Calu3 (cell line): ENCODE measurements at regions not wholly inside any gene's neighbourhood (a gene's known extent, or its start where the extent isn't known, plus 50 kb on each side); places are given as distances from the start of the nearest gene placed in this dataset.

Experiments
- BruUV-seq: library from RNA; stranded (reverse); fragments of 400-500 nt; replicated peaks from 2 replicates; lab custom pipeline; 2021; lab: Mats Ljungman, UMichigan
- CTCF ChIA-PET: fragments of 300-600 bp; sonication (Branson Sonifier 250); formaldehyde crosslinking; loops from one replicate; lab custom pipeline; 2022; ENCODE audit warnings: antibody characterized with exemption; lab: Charles Lee
- DNase-seq: peaks from one replicate; pipeline ENCODE4 v3.0.0; 2022
- H3K27ac Mint-ChIP-seq: one replicate; pipeline ENCODE4 v1.8.0; 2022; ENCODE audit warnings: mixed read lengths; ENCODE audit not compliant: unreplicated experiment
- H3K27me3 Mint-ChIP-seq: one replicate; pipeline ENCODE4 v1.8.0; 2022; ENCODE audit warnings: mixed read lengths; ENCODE audit not compliant: unreplicated experiment
- H3K36me3 Mint-ChIP-seq: one replicate; pipeline ENCODE4 v1.8.0; 2022; ENCODE audit warnings: mild to moderate bottlenecking, moderate library complexity, mixed read lengths; ENCODE audit not compliant: insufficient read depth, unreplicated experiment
- H3K4me1 Mint-ChIP-seq: one replicate; pipeline ENCODE4 v1.8.0; 2022; ENCODE audit warnings: mild to moderate bottlenecking, low read depth, mixed read lengths; ENCODE audit not compliant: unreplicated experiment
- H3K4me3 Mint-ChIP-seq: one replicate; pipeline ENCODE4 v1.8.0; 2022; ENCODE audit warnings: mild to moderate bottlenecking, low read depth, moderate library complexity, mixed read lengths; ENCODE audit not compliant: unreplicated experiment
- H3K9me3 Mint-ChIP-seq: one replicate; pipeline ENCODE4 v1.8.0; 2022; ENCODE audit warnings: low read depth, mixed read lengths; ENCODE audit not compliant: unreplicated experiment
- intact Hi-C: fragments of 100-400 bp; cut with micrococcal nuclease; formaldehyde crosslinking; loops from one replicate; pipeline ENCODE4 v1.10.0; 2022; ENCODE audit not compliant: unreplicated experiment
- TF ChIP-seq, protein P1 (sequence below): fragments of 200-600 bp; IDR thresholded peaks from one replicate; pipeline ENCODE4 v1.8.0; 2022; ENCODE audit warnings: antibody characterized with exemption; ENCODE audit not compliant: unreplicated experiment

GRCh38 chr7:18357691-18358090 lies 137.9 kb upstream of the HDAC9 start:
- intact Hi-C loops = no loop called here
- no TSS peak for BruUV-seq
- no peaks in the 10 kb centered on the region for H3K9me3 Mint-ChIP-seq
- no peaks in the 10 kb centered on the region for H3K27me3 Mint-ChIP-seq
- peaks cover 61% of the 10 kb centered on the region for H3K4me1 Mint-ChIP-seq
- no peak for DNase-seq
- TF ChIP-seq, protein P1, sequence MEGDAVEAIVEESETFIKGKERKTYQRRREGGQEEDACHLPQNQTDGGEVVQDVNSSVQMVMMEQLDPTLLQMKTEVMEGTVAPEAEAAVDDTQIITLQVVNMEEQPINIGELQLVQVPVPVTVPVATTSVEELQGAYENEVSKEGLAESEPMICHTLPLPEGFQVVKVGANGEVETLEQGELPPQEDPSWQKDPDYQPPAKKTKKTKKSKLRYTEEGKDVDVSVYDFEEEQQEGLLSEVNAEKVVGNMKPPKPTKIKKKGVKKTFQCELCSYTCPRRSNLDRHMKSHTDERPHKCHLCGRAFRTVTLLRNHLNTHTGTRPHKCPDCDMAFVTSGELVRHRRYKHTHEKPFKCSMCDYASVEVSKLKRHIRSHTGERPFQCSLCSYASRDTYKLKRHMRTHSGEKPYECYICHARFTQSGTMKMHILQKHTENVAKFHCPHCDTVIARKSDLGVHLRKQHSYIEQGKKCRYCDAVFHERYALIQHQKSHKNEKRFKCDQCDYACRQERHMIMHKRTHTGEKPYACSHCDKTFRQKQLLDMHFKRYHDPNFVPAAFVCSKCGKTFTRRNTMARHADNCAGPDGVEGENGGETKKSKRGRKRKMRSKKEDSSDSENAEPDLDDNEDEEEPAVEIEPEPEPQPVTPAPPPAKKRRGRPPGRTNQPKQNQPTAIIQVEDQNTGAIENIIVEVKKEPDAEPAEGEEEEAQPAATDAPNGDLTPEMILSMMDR = peak; percentile 37
- H3K36me3 Mint-ChIP-seq = no peaks in the 10 kb centered on the region
- CTCF ChIA-PET = interaction anchor here (0.5 to 1.6 kb wide), 19 partner anchors 17 to 588 kb away, joined by 3 to 16 read pairs (median 3); no protein-coding TSS in a partner anchor
- H3K27ac Mint-ChIP-seq = no peak overlapping the region
- H3K4me3 Mint-ChIP-seq = no peak overlapping the region

- DNase-seq = no peak
- no TSS peak for BruUV-seq
Observed at GRCh38 chr7:18361756-18362155, 133.8 kb upstream of the HDAC9 start.

GRCh38 chr7:18363751-18364380 lies 131.7 kb upstream of the HDAC9 start:
- Mint-ChIP-seq H3K36me3 (no peaks in the 10 kb centered on the region), H3K4me1 (no peaks in the 10 kb centered on the region), H3K9me3 (no peaks in the 10 kb centered on the region), H3K4me3 (no peak overlapping the region), H3K27me3 (no peaks in the 10 kb centered on the region), H3K27ac (no peak overlapping the region)
- intact Hi-C loops = loop anchor here (5.0 kb wide), 1 partner anchor 453 kb away; no protein-coding TSS in a partner anchor
- TF ChIP-seq, protein P1 = no peak
- no peak for DNase-seq
- CTCF ChIA-PET = no interaction called here
- BruUV-seq = no TSS peak

More at GRCh38 chr7:18361756-18362155, 133.8 kb upstream of the HDAC9 start:
- H3K27me3 Mint-ChIP-seq = no peaks in the 10 kb centered on the region
- TF ChIP-seq, protein P1 = no peak
- peaks cover 20% of the 10 kb centered on the region for H3K4me1 Mint-ChIP-seq
- CTCF ChIA-PET = interaction anchor here (1.7 kb wide), 1 partner anchor 11 kb away, joined by 3 read pairs; no protein-coding TSS in a partner anchor
- no peaks in the 10 kb centered on the region for H3K9me3 Mint-ChIP-seq
- intact Hi-C loops = loop anchor here (5.0 kb wide), 1 partner anchor 456 kb away; no protein-coding TSS in a partner anchor
- H3K27ac Mint-ChIP-seq = no peak overlapping the region
- H3K4me3 Mint-ChIP-seq = no peak overlapping the region
- H3K36me3 Mint-ChIP-seq = no peaks in the 10 kb centered on the region

- intact Hi-C loops = loop anchor here (5.0 kb wide), 1 partner anchor 453 kb away; no protein-coding TSS in a partner anchor
- TF ChIP-seq, protein P1 = no peak
- Mint-ChIP-seq H3K4me3 (no peak overlapping the region), H3K36me3 (no peaks in the 10 kb centered on the region), H3K27ac (no peak overlapping the region), H3K9me3 (no peaks in the 10 kb centered on the region), H3K27me3 (no peaks in the 10 kb centered on the region), H3K4me1 (no peaks in the 10 kb centered on the region)
- CTCF ChIA-PET = no interaction called here
- no TSS peak for BruUV-seq
- DNase-seq = no peak
Observed at GRCh38 chr7:18364396-18364795, 131.2 kb upstream of the HDAC9 start.
